ENCODE measurements at regions not wholly inside any gene's neighbourhood (a gene's known extent, or its start where the extent isn't known, plus 50 kb on each side); places are given as distances from the start of the nearest gene placed in this dataset.

DNA sequence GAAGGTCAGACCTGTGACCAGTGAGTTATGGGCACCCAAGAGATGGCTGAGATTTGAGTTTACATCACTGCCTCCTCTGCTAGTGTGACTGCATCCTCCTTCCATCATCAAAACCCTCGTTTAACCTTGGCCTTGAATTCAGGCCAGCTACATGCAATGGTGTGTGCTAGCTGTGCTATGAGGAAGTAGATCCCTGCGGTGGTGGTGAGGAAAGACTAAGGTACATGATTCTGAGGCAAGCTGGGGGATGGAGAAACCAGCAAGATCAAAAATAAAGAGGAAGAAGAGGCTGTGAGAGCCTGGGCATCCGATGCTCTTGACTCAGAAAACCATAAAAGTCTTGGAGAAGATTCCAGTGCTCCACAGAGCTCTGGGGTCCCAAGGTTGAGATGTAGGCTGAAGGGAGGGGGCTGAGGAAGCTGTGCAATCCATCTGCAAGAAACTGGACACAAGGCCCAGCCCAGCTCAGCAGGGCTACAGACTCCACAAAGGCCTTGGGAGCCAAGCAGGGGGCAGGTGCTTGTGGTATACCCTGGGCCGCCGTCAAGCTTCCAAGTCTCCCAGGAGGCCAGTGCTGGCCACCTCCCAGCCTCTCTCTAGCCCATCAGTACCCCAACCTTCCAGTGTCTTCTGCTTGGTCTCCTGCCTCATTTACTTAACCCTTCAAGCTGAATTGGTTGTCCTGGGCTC, 774.8 kb downstream of the VRK1 start:
- no peak for FAIRE-seq
- Histone ChIP-seq H3K36me3 (ENCODE audit: control insufficient read depth in 3 of 3, insufficient read depth in 2 of 3, low read depth in 1 of 3, low read length in 3 of 3) (no peaks in the 10 kb centered on the region), H3K4me1 (ENCODE audit: control insufficient read depth in 3 of 3, insufficient read depth in 2 of 3, low read depth in 1 of 3, low read length in 2 of 3) (no peaks in the 10 kb centered on the region), H3K9me3 (ENCODE audit: control insufficient read depth in 2 of 2, insufficient read depth in 1 of 2, low read depth in 1 of 2, low read length in 1 of 2) (no peaks in the 10 kb centered on the region), H3K27me3 (ENCODE audit: control insufficient read depth in 3 of 3, insufficient read depth in 3 of 3, low read length in 3 of 3) (no peaks in the 10 kb centered on the region), H3K27ac (ENCODE audit: low read depth in 1 of 3, low read length in 2 of 3) (no peak overlapping the region), H3K4me3 (ENCODE audit: low read depth in 1 of 3, low read length in 3 of 3) (no peak overlapping the region)
- no peak for DNase-seq
- 57 to 70% (median 57%) methylated on average over 5 of the region's 5 CpGs for WGBS, 3 donors

- Histone ChIP-seq H3K27me3 (ENCODE audit: control insufficient read depth in 3 of 3, insufficient read depth in 3 of 3, low read length in 3 of 3) (no peaks in the 10 kb centered on the region), H3K9me3 (ENCODE audit: control insufficient read depth in 2 of 2, insufficient read depth in 1 of 2, low read depth in 1 of 2, low read length in 1 of 2) (no peaks in the 10 kb centered on the region), H3K4me3 (ENCODE audit: low read depth in 1 of 3, low read length in 3 of 3) (no peak overlapping the region), H3K27ac (ENCODE audit: low read depth in 1 of 3, low read length in 2 of 3) (no peak overlapping the region), H3K36me3 (ENCODE audit: control insufficient read depth in 3 of 3, insufficient read depth in 2 of 3, low read depth in 1 of 3, low read length in 3 of 3) (no peaks in the 10 kb centered on the region), H3K4me1 (ENCODE audit: control insufficient read depth in 3 of 3, insufficient read depth in 2 of 3, low read depth in 1 of 3, low read length in 2 of 3) (no peaks in the 10 kb centered on the region)
- 59 to 65% (median 64%) methylated on average over 19 of the region's 19 CpGs for WGBS, 3 donors
- FAIRE-seq (no peak), DNase-seq (no peak)
Measured at GRCh38 chr14:97572583-97573458, 775.6 kb downstream of the VRK1 start.

GRCh38 chr14:97575677-97576076, 778.5 kb downstream of the VRK1 start:
- DNase-seq, result no peak
- FAIRE-seq, result no peak
- 85 to 86% (median 85%) methylated on average over 6 of the region's 6 CpGs for WGBS, 3 donors
- Histone ChIP-seq H3K4me3 (ENCODE audit: low read depth in 1 of 3, low read length in 3 of 3) (no peak overlapping the region), H3K9me3 (ENCODE audit: control insufficient read depth in 2 of 2, insufficient read depth in 1 of 2, low read depth in 1 of 2, low read length in 1 of 2) (no peaks in the 10 kb centered on the region), H3K27me3 (ENCODE audit: control insufficient read depth in 3 of 3, insufficient read depth in 3 of 3, low read length in 3 of 3) (no peaks in the 10 kb centered on the region), H3K27ac (ENCODE audit: low read depth in 1 of 3, low read length in 2 of 3) (no peak overlapping the region), H3K4me1 (ENCODE audit: control insufficient read depth in 3 of 3, insufficient read depth in 2 of 3, low read depth in 1 of 3, low read length in 2 of 3) (no peaks in the 10 kb centered on the region), H3K36me3 (ENCODE audit: control insufficient read depth in 3 of 3, insufficient read depth in 2 of 3, low read depth in 1 of 3, low read length in 3 of 3) (no peaks in the 10 kb centered on the region)

DNA sequence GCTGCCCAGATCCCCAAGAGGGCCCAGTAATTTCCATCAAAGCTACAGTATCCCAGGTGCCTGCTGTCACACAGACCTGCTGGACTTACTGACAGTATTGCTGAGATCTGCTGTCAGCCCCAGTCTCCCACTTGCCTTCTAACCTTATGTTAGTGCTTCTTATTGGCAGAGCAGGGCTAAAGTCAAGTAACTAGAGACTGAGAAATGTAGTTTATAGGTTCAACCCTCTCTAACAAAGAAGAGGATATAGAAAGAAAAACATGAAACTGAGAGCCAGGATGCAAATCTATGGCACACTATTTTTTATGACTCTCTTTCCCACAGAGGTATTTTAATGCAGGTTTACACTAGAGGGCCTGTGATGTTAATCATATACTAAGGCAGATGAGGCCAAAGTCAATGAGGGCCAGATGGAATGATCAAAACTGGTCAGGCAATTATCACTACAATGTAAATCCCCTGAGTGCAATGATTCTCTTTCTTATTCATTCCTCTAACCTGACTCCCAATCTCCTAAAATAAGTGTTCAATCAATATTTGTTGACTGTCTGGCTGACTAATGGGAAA, 781.9 kb downstream of the VRK1 start:
- DNase-seq, result peak in 1 of 2 donors; percentile 4
- Histone ChIP-seq H3K4me3 (ENCODE audit: low read depth in 1 of 3, low read length in 3 of 3) (no peak overlapping the region), H3K27ac (ENCODE audit: low read depth in 1 of 3, low read length in 2 of 3) (no peak overlapping the region), H3K9me3 (ENCODE audit: control insufficient read depth in 2 of 2, insufficient read depth in 1 of 2, low read depth in 1 of 2, low read length in 1 of 2) (no peaks in the 10 kb centered on the region), H3K27me3 (ENCODE audit: control insufficient read depth in 3 of 3, insufficient read depth in 3 of 3, low read length in 3 of 3) (no peaks in the 10 kb centered on the region), H3K36me3 (ENCODE audit: control insufficient read depth in 3 of 3, insufficient read depth in 2 of 3, low read depth in 1 of 3, low read length in 3 of 3) (no peaks in the 10 kb centered on the region), H3K4me1 (ENCODE audit: control insufficient read depth in 3 of 3, insufficient read depth in 2 of 3, low read depth in 1 of 3, low read length in 2 of 3) (no peaks in the 10 kb centered on the region)
- no peak for FAIRE-seq

- 50 to 68% (median 52%) methylated on average over 4 of the region's 4 CpGs for WGBS, 3 donors
- Histone ChIP-seq H3K4me1 (ENCODE audit: control insufficient read depth in 3 of 3, insufficient read depth in 2 of 3, low read depth in 1 of 3, low read length in 2 of 3) (no peaks in the 10 kb centered on the region), H3K4me3 (ENCODE audit: low read depth in 1 of 3, low read length in 3 of 3) (no peak overlapping the region), H3K27ac (ENCODE audit: low read depth in 1 of 3, low read length in 2 of 3) (no peak overlapping the region), H3K9me3 (ENCODE audit: control insufficient read depth in 2 of 2, insufficient read depth in 1 of 2, low read depth in 1 of 2, low read length in 1 of 2) (peaks cover 0 to 2% of the 10 kb centered on the region in 2 donors), H3K27me3 (ENCODE audit: control insufficient read depth in 3 of 3, insufficient read depth in 3 of 3, low read length in 3 of 3) (no peaks in the 10 kb centered on the region), H3K36me3 (ENCODE audit: control insufficient read depth in 3 of 3, insufficient read depth in 2 of 3, low read depth in 1 of 3, low read length in 3 of 3) (no peaks in the 10 kb centered on the region)
- FAIRE-seq (no peak), DNase-seq (peak in 1 of 2 donors; percentile 3)
Measured at GRCh38 chr14:97581016-97581415, 783.8 kb downstream of the VRK1 start.

DNA sequence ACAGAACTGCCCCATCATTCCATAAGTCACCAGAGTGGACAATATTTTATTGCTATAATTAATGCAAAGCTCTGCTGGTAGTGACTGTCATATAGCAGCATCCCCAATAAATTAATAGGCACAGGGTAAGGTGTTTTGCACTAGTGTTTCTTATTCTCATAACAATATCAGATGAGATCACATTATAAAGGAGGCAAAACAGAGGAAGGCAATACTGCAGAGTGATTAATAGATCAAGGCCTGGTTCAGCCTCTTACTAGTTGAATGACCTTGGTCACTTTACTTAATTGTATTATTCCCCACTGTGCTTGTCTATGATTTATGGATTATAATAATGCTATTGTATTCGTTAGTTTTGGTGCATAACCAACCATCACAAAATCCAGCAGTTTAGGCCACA, 784.8 kb downstream of the VRK1 start:
- peaks cover 0 to 2% of the 10 kb centered on the region in 2 donors for H3K9me3 ChIP-seq (ENCODE audit: control insufficient read depth in 2 of 2, insufficient read depth in 1 of 2, low read depth in 1 of 2, low read length in 1 of 2)
- FAIRE-seq, result no peak
- no peak overlapping the region for H3K4me3 ChIP-seq (ENCODE audit: low read depth in 1 of 3, low read length in 3 of 3)
- WGBS, 3 donors, result 52 to 65% (median 58%) methylated on average over 1 of the region's 1 CpG
- DNase-seq, result no peak
- H3K36me3 ChIP-seq (ENCODE audit: control insufficient read depth in 3 of 3, insufficient read depth in 2 of 3, low read depth in 1 of 3, low read length in 3 of 3), result no peaks in the 10 kb centered on the region
- H3K4me1 ChIP-seq (ENCODE audit: control insufficient read depth in 3 of 3, insufficient read depth in 2 of 3, low read depth in 1 of 3, low read length in 2 of 3), result no peaks in the 10 kb centered on the region
- H3K27me3 ChIP-seq (ENCODE audit: control insufficient read depth in 3 of 3, insufficient read depth in 3 of 3, low read length in 3 of 3), result no peaks in the 10 kb centered on the region
- no peak overlapping the region for H3K27ac ChIP-seq (ENCODE audit: low read depth in 1 of 3, low read length in 2 of 3)

DNA sequence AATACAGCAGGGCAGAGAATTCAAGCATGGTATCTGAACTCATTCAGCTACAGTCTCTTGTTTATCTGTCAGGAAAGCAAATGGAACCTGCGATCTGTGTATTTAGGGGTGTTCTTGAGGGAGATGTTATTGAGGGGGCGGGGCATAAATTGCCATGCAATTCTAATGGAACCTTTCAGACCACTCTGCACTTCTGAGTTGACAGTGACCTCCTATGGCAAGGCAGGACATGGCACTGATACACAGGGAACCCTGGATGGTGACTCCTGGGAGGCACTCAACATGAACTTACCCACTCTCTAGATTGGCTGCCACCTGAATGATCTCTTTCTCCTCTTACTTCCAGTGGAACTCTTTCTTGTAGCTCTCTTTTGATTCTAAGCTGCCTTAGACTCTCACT, 787.3 kb downstream of the VRK1 start:
- Histone ChIP-seq H3K27me3 (ENCODE audit: control insufficient read depth in 3 of 3, insufficient read depth in 3 of 3, low read length in 3 of 3) (no peaks in the 10 kb centered on the region), H3K36me3 (ENCODE audit: control insufficient read depth in 3 of 3, insufficient read depth in 2 of 3, low read depth in 1 of 3, low read length in 3 of 3) (no peaks in the 10 kb centered on the region), H3K27ac (ENCODE audit: low read depth in 1 of 3, low read length in 2 of 3) (no peak overlapping the region), H3K9me3 (ENCODE audit: control insufficient read depth in 2 of 2, insufficient read depth in 1 of 2, low read depth in 1 of 2, low read length in 1 of 2) (peaks cover 0 to 2% of the 10 kb centered on the region in 2 donors), H3K4me3 (ENCODE audit: low read depth in 1 of 3, low read length in 3 of 3) (no peak overlapping the region), H3K4me1 (ENCODE audit: control insufficient read depth in 3 of 3, insufficient read depth in 2 of 3, low read depth in 1 of 3, low read length in 2 of 3) (no peaks in the 10 kb centered on the region)
- FAIRE-seq (no peak), DNase-seq (no peak)
- WGBS, 3 donors, result 32 to 49% (median 48%) methylated on average over 2 of the region's 2 CpGs

DNA sequence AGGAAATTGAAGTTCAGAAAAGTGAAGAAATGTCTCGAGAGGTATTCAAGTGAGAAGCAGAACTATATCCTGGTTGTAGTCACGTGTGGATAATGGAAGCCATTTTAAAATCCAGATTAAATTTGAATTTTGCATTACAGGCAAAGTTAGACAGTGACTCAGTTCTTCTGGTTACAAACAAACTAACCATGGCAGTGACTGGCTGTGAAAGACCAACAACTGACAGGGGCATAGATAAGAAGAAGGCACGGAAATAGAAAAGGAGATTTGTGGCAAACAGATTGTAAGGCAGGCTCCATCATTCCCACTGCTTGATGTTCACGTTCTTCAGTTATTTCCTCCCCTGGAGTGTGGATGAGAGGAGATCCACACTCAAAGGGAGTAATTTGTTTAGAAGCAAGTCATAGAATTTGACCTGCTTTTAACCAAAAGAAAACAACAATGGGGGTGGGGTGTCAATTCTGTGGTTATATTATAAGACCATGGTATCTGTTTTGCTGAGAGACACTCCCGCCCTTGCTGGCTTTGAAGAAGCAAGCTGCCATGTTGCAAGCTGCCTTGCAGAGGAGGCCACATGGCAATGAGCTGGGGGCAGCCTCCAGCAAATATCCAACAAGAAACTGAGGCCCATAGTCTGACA, 795.3 kb downstream of the VRK1 start:
- Histone ChIP-seq H3K9me3 (ENCODE audit: control insufficient read depth in 2 of 2, insufficient read depth in 1 of 2, low read depth in 1 of 2, low read length in 1 of 2) (no peaks in the 10 kb centered on the region), H3K27ac (ENCODE audit: low read depth in 1 of 3, low read length in 2 of 3) (no peak overlapping the region), H3K27me3 (ENCODE audit: control insufficient read depth in 3 of 3, insufficient read depth in 3 of 3, low read length in 3 of 3) (no peaks in the 10 kb centered on the region), H3K4me3 (ENCODE audit: low read depth in 1 of 3, low read length in 3 of 3) (no peak overlapping the region), H3K36me3 (ENCODE audit: control insufficient read depth in 3 of 3, insufficient read depth in 2 of 3, low read depth in 1 of 3, low read length in 3 of 3) (no peaks in the 10 kb centered on the region), H3K4me1 (ENCODE audit: control insufficient read depth in 3 of 3, insufficient read depth in 2 of 3, low read depth in 1 of 3, low read length in 2 of 3) (no peaks in the 10 kb centered on the region)
- WGBS, 3 donors, result 59 to 67% (median 62%) methylated on average over 5 of the region's 5 CpGs
- FAIRE-seq (no peak), DNase-seq (peak in 1 of 2 donors; percentile 3)
